SU-DHL-6 (cell line): ENCODE measurements at regions not wholly inside any gene's neighbourhood (a gene's known extent, or its start where the extent isn't known, plus 50 kb on each side); places are given as distances from the start of the nearest gene placed in this dataset.

Source experiments
- CTCF ChIP-seq: fragments of 200-600 bp; sonication (generic); IDR thresholded peaks from one replicate; pipeline ENCODE4 v1.5.1; 2017; ENCODE audit warnings: antibody characterized with exemption, mild to moderate bottlenecking, low read length, moderate library complexity; ENCODE audit not compliant: insufficient read depth, poor library complexity, severe bottlenecking
- EZH2phosphoT487 ChIP-seq: fragments of 200-600 bp; sonication (generic), shearing (Covaris generic); conservative IDR thresholded peaks from 2 replicates; pipeline ENCODE4 v1.6.1; 2018; ENCODE audit warnings: mild to moderate bottlenecking, antibody characterized with exemption, low read length, moderate library complexity, mixed read lengths

DNA sequence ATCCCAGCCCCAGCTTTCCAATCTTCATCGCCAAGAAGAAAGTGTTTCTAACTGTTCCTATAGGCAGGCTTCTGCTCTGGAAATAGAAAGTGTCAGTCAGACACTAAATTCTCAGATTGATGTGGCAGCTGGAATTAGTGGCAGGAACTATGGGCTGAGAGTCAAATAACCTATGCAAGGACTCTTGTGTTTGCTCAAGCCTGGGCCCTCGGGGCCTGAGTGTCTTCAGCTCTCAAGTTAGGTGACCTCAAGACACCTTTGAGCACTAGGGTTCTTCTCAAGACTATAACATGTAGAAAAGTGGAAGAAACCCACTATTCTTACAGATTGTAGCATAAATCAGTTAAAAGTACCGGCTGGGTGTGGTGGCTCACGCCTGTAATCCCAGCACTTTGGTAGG lies 694.5 kb downstream of the RNF144A start:
- TF ChIP-seq CTCF (no peak), EZH2phosphoT487 (no peak)
